ENCODE measurements at regions not wholly inside any gene's neighbourhood (a gene's known extent, or its start where the extent isn't known, plus 50 kb on each side); places are given as distances from the start of the nearest gene placed in this dataset.

DNA sequence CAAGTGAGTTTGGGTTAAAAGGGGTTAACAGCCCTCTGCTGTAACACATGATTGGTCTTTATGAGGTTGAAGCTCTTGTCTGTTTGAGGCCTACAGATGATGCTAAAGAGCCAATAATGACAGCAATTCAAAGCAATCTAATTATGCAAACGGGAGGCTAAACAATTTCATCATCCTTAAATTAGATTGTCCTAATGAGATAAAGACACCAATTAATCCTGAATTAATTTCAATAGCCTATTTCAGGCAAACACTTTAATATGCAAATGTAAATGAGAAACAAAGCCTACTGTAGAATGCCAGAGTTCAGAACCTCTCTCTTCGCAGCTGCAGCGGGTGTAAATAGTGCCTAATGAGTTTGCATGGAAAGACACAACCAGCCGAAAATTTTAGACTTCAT lies 504.7 kb upstream of the PBX1 start (continued):
- TF ChIP-seq, protein P1, sequence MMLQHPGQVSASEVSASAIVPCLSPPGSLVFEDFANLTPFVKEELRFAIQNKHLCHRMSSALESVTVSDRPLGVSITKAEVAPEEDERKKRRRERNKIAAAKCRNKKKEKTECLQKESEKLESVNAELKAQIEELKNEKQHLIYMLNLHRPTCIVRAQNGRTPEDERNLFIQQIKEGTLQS (IDR thresholded peaks at IDR 0.05) = no peak

DNA sequence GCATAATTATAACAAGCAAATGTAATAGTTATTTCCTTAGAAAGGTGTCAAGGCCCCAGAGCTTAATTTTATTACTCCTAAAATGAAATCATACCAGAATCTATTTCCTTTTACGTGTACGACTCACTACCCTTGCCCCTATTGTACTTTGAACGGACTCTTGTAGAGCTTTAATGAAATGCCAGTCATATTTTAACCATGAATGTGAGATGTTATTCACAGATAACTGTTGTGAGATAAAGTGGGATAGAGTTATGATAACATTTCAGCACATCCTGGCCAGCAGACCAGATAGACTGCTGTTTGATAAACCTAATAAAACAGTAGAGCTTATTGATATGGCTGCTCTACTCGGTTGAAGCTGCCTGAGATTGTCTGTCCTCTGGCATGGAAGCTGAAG lies 500.8 kb upstream of the PBX1 start:
- ATAC-seq (no peak), DNase-seq (ENCODE audit: low read depth, low spot score) (no peak)
- no peaks in the 10 kb centered on the region; the same call in 1 of the 2 replicates for H4K20me1 ChIP-seq (ENCODE audit: insufficient read depth)
- no peaks in the 10 kb centered on the region for H3K9me2 ChIP-seq (ENCODE audit: insufficient read depth)
- intact Hi-C loops (cut with micrococcal nuclease) = no loop called here
- H3K9ac ChIP-seq (ENCODE audit: low read length) = no peak overlapping the region
- CTCF ChIA-PET = no interaction called here
- TF ChIP-seq, protein P2, sequence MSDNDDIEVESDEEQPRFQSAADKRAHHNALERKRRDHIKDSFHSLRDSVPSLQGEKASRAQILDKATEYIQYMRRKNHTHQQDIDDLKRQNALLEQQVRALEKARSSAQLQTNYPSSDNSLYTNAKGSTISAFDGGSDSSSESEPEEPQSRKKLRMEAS (IDR thresholded peaks at IDR 0.05) = no peak
- TF ChIP-seq POLR2AphosphoS5 (IDR thresholded peaks at IDR 0.05; ENCODE audit: low read depth, low read length) (no peak), SP1 (IDR thresholded peaks at IDR 0.05; ENCODE audit: low read depth) (no peak), FOSL1 (IDR thresholded peaks at IDR 0.05; ENCODE audit: low read depth) (no peak)
- TF ChIP-seq, protein P3, sequence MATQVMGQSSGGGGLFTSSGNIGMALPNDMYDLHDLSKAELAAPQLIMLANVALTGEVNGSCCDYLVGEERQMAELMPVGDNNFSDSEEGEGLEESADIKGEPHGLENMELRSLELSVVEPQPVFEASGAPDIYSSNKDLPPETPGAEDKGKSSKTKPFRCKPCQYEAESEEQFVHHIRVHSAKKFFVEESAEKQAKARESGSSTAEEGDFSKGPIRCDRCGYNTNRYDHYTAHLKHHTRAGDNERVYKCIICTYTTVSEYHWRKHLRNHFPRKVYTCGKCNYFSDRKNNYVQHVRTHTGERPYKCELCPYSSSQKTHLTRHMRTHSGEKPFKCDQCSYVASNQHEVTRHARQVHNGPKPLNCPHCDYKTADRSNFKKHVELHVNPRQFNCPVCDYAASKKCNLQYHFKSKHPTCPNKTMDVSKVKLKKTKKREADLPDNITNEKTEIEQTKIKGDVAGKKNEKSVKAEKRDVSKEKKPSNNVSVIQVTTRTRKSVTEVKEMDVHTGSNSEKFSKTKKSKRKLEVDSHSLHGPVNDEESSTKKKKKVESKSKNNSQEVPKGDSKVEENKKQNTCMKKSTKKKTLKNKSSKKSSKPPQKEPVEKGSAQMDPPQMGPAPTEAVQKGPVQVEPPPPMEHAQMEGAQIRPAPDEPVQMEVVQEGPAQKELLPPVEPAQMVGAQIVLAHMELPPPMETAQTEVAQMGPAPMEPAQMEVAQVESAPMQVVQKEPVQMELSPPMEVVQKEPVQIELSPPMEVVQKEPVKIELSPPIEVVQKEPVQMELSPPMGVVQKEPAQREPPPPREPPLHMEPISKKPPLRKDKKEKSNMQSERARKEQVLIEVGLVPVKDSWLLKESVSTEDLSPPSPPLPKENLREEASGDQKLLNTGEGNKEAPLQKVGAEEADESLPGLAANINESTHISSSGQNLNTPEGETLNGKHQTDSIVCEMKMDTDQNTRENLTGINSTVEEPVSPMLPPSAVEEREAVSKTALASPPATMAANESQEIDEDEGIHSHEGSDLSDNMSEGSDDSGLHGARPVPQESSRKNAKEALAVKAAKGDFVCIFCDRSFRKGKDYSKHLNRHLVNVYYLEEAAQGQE (IDR thresholded peaks at IDR 0.05; ENCODE audit: low read depth) = no peak
- TF ChIP-seq, protein P1 (IDR thresholded peaks at IDR 0.05) = no peak
- RAD21 ChIA-PET (ENCODE audit: low non-redundant PET in 1 of 2, low total read pairs in 2 of 2, uncharacterized antibody in 2 of 2, unreplicated experiment in 2 of 2) = no interaction called here
- no peak overlapping the region for H3K4me3 ChIP-seq (replicated peaks in 1 of 2; ENCODE audit: low read depth in 1 of 2, low read length in 2 of 2)
- no peaks in the 10 kb centered on the region for H3K79me2 ChIP-seq (ENCODE audit: insufficient read depth, low read length)
- H3K27ac ChIP-seq (ENCODE audit: low read depth, low read length) = no peak overlapping the region
- no TSS peak for BruUV-seq (replicated peaks)
- H3K4me2 ChIP-seq (ENCODE audit: low read length) = no peak overlapping the region
- no peak overlapping the region for H2AFZ ChIP-seq (ENCODE audit: low read depth, low read length, poor library complexity, severe bottlenecking)
- POLR2A ChIA-PET = no interaction called here
- H3K9me3 ChIP-seq (ENCODE audit: control insufficient read depth in 1 of 2, insufficient read depth in 1 of 2, low read depth in 1 of 2, low read length in 2 of 2) = no peaks in the 10 kb centered on the region
- H3K4me1 ChIP-seq (ENCODE audit: control insufficient read depth in 1 of 2, insufficient read depth in 2 of 2, low read length in 2 of 2) = peaks cover 0 to 4% of the 10 kb centered on the region in 2 experiments; a peak in 1 of 4 replicates
- no peaks in the 10 kb centered on the region for H3K27me3 ChIP-seq (ENCODE audit: insufficient read depth, low read length)
- no peaks in the 10 kb centered on the region for H3K36me3 ChIP-seq (ENCODE audit: control insufficient read depth in 1 of 2, insufficient read depth in 2 of 2, low read length in 2 of 2)

Data from HCT116 (cell line).